ENCODE measurements at regions not wholly inside any gene's neighbourhood (a gene's known extent, or its start where the extent isn't known, plus 50 kb on each side); places are given as distances from the start of the nearest gene placed in this dataset.

DNA sequence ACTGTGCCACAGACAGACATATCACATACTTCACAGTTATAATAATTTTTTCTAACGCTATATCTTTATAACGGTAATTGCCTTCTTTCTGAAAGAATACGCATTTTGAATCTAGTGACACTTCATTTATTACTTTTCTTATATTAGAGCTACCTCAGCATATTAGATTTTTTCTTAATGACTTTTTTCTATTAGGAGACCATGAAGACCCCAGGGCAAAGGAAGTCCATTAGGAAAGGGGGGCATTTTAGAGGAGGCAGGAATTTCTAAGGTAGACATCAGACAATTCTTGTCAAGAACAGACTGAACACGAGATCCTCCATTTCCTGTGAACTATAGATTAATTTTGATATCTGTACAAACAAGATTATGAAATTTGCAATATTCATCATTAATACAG lies 90.5 kb upstream of the NSMCE3 start:
- H3K27ac Mint-ChIP-seq, result no peak overlapping the region
- no peaks in the 10 kb centered on the region for H3K4me1 Mint-ChIP-seq (ENCODE audit: low read depth)
- no peaks in the 10 kb centered on the region for H3K36me3 Mint-ChIP-seq
- H3K27me3 Mint-ChIP-seq, result peaks cover 10% of the 10 kb centered on the region
- H3K4me3 Mint-ChIP-seq, result no peak overlapping the region
- no peaks in the 10 kb centered on the region for H3K9me3 Mint-ChIP-seq (ENCODE audit: low read depth)

DNA sequence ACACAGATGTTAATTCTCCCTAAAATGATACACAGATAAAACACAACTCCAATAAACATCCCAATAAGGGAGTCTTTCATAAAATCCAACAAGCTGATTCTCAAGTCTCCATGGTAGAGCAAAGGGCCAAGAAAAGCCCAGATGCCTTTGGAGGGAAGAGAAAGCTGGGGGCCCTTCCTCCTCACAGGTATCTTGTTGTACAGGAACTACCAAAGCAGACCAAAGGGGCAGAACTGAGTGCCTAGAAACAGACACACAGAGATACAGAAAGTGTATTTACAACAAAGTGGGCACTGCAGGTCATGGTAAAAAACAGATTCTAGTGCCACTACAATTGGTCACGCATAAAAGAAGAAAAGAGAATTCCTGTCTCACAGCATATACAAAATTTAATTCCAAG lies 87.2 kb upstream of the NSMCE3 start:
- Mint-ChIP-seq H3K4me1 (ENCODE audit: low read depth) (no peaks in the 10 kb centered on the region), H3K27ac (no peak overlapping the region), H3K36me3 (no peaks in the 10 kb centered on the region), H3K27me3 (peaks cover 7% of the 10 kb centered on the region), H3K4me3 (no peak overlapping the region), H3K9me3 (ENCODE audit: low read depth) (no peaks in the 10 kb centered on the region)

- no peak overlapping the region for H3K27ac Mint-ChIP-seq
- H3K4me3 Mint-ChIP-seq, result no peak overlapping the region
- H3K9me3 Mint-ChIP-seq (ENCODE audit: low read depth), result no peaks in the 10 kb centered on the region
- no peaks in the 10 kb centered on the region for H3K36me3 Mint-ChIP-seq
- no peaks in the 10 kb centered on the region for H3K4me1 Mint-ChIP-seq (ENCODE audit: low read depth)
- peaks cover 4% of the 10 kb centered on the region for H3K27me3 Mint-ChIP-seq
Measured at GRCh38 chr15:29355477-29355876, 85.9 kb upstream of the NSMCE3 start.

- Mint-ChIP-seq H3K27me3 (peaks cover 3% of the 10 kb centered on the region), H3K9me3 (ENCODE audit: low read depth) (no peaks in the 10 kb centered on the region), H3K4me1 (ENCODE audit: low read depth) (no peaks in the 10 kb centered on the region), H3K4me3 (no peak overlapping the region), H3K27ac (no peak overlapping the region), H3K36me3 (no peaks in the 10 kb centered on the region)
Measured at GRCh38 chr15:29352402-29352801, 82.8 kb upstream of the NSMCE3 start.

- H3K4me3 Mint-ChIP-seq, result no peak overlapping the region
- H3K27ac Mint-ChIP-seq, result no peak overlapping the region
- H3K36me3 Mint-ChIP-seq, result no peaks in the 10 kb centered on the region
- no peaks in the 10 kb centered on the region for H3K4me1 Mint-ChIP-seq (ENCODE audit: low read depth)
- H3K27me3 Mint-ChIP-seq, result peaks cover 1% of the 10 kb centered on the region
- no peaks in the 10 kb centered on the region for H3K9me3 Mint-ChIP-seq (ENCODE audit: low read depth)
Measured at GRCh38 chr15:29349196-29349595, 79.6 kb upstream of the NSMCE3 start.

GRCh38 chr15:29348336-29348914 lies 78.8 kb upstream of the NSMCE3 start:
- peaks cover 1% of the 10 kb centered on the region for H3K27me3 Mint-ChIP-seq
- no peaks in the 10 kb centered on the region for H3K36me3 Mint-ChIP-seq
- no peak overlapping the region for H3K27ac Mint-ChIP-seq
- H3K9me3 Mint-ChIP-seq (ENCODE audit: low read depth), result no peaks in the 10 kb centered on the region
- no peaks in the 10 kb centered on the region for H3K4me1 Mint-ChIP-seq (ENCODE audit: low read depth)
- H3K4me3 Mint-ChIP-seq, result no peak overlapping the region

- Mint-ChIP-seq H3K4me1 (ENCODE audit: low read depth) (no peaks in the 10 kb centered on the region), H3K9me3 (ENCODE audit: low read depth) (no peaks in the 10 kb centered on the region), H3K4me3 (no peak overlapping the region), H3K36me3 (no peaks in the 10 kb centered on the region), H3K27ac (no peak overlapping the region), H3K27me3 (peaks cover 1% of the 10 kb centered on the region)
Measured at GRCh38 chr15:29346998-29347397, 77.4 kb upstream of the NSMCE3 start.

GRCh38 chr15:29345549-29346525 lies 76.2 kb upstream of the NSMCE3 start:
- Mint-ChIP-seq H3K9me3 (ENCODE audit: low read depth) (no peaks in the 10 kb centered on the region), H3K27me3 (peaks cover 1% of the 10 kb centered on the region), H3K4me3 (no peak overlapping the region), H3K36me3 (no peaks in the 10 kb centered on the region), H3K4me1 (ENCODE audit: low read depth) (no peaks in the 10 kb centered on the region), H3K27ac (no peak overlapping the region)

DNA sequence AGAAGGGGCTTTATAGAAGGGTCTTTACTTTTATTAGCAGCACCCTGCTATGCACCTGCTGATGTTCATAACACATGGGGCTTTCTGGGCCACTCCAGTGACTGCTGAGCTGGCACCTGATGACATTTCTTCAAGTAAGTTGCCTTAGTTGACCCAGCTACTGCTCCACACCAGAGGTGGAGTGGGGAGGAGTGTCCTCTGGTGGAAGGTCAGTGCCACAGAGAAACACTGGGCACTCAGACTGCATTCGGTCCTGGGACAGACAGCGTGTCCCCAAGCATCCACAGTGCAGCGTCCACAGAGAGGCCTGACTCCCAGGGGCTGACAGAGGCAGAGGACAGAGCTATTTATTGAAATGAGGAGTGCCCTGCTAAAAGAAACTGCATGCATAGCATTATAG lies 74.9 kb upstream of the NSMCE3 start:
- Mint-ChIP-seq H3K27ac (no peak overlapping the region), H3K4me3 (no peak overlapping the region), H3K36me3 (no peaks in the 10 kb centered on the region), H3K9me3 (ENCODE audit: low read depth) (no peaks in the 10 kb centered on the region), H3K27me3 (peaks cover 1% of the 10 kb centered on the region), H3K4me1 (ENCODE audit: low read depth) (no peaks in the 10 kb centered on the region)

DNA sequence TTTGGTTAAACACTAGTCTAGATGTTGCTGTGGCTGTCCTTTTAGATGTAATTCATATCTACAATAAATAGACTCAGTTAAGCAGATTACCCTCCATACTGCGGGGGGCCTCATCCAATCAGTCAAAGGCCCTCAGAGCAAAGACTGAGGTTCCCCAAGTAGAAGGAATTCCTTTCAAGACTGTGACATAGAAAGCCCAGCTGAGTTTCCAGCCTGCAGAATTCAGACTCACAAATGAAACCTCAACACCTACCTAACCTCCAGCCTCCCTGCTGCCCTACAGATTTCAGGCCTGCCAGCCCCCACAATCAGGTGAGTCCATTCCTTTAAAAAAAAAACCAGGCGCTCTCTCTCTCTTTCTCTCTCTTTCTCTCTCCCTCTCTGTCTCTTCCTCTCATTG lies 73.6 kb upstream of the NSMCE3 start:
- H3K4me3 Mint-ChIP-seq, result no peak overlapping the region
- no peak overlapping the region for H3K27ac Mint-ChIP-seq
- H3K27me3 Mint-ChIP-seq, result peaks cover 1% of the 10 kb centered on the region
- no peaks in the 10 kb centered on the region for H3K9me3 Mint-ChIP-seq (ENCODE audit: low read depth)
- no peaks in the 10 kb centered on the region for H3K4me1 Mint-ChIP-seq (ENCODE audit: low read depth)
- no peaks in the 10 kb centered on the region for H3K36me3 Mint-ChIP-seq

- Mint-ChIP-seq H3K4me1 (ENCODE audit: low read depth) (no peaks in the 10 kb centered on the region), H3K36me3 (no peaks in the 10 kb centered on the region), H3K27ac (no peak overlapping the region), H3K27me3 (no peaks in the 10 kb centered on the region), H3K4me3 (no peak overlapping the region), H3K9me3 (ENCODE audit: low read depth) (no peaks in the 10 kb centered on the region)
Measured at GRCh38 chr15:29342201-29342600, 72.6 kb upstream of the NSMCE3 start.

GRCh38 chr15:29337156-29337959 lies 67.7 kb upstream of the NSMCE3 start:
- H3K36me3 Mint-ChIP-seq, result no peaks in the 10 kb centered on the region

DNA sequence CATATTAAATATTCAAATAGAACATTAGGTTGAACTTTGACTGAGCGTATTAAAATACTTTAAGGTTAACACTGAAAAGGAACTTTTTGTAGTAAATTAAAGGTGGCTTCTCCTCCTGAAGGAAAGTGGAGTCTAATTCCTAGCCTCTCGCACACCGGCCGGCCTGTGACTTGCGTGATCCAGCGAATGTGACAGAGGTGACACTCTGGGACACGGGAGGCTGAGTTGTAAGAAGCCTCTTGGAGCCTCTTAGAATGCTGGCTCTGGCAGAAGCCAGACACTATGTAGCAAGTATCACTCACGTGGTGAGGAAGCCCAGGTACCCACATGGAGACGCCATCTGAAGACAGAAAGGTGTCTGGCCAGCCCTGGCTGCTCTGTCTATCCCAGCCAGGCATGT lies 64.9 kb upstream of the NSMCE3 start:
- Mint-ChIP-seq H3K27me3 (peaks cover 1% of the 10 kb centered on the region), H3K9me3 (ENCODE audit: low read depth) (no peaks in the 10 kb centered on the region), H3K27ac (no peak overlapping the region), H3K36me3 (no peaks in the 10 kb centered on the region), H3K4me3 (no peak overlapping the region), H3K4me1 (ENCODE audit: low read depth) (no peaks in the 10 kb centered on the region)

More at GRCh38 chr15:29337156-29337959, 67.7 kb upstream of the NSMCE3 start:
- Mint-ChIP-seq H3K27ac (no peak overlapping the region), H3K9me3 (ENCODE audit: low read depth) (no peaks in the 10 kb centered on the region), H3K4me1 (ENCODE audit: low read depth) (no peaks in the 10 kb centered on the region), H3K4me3 (no peak overlapping the region), H3K27me3 (no peaks in the 10 kb centered on the region)

- Mint-ChIP-seq H3K36me3 (no peaks in the 10 kb centered on the region), H3K4me1 (ENCODE audit: low read depth) (no peaks in the 10 kb centered on the region), H3K27me3 (peaks cover 3% of the 10 kb centered on the region), H3K27ac (no peak overlapping the region), H3K9me3 (ENCODE audit: low read depth) (no peaks in the 10 kb centered on the region), H3K4me3 (no peak overlapping the region)
Measured at GRCh38 chr15:29333261-29333660, 63.6 kb upstream of the NSMCE3 start.

- Mint-ChIP-seq H3K36me3 (peaks cover 2% of the 10 kb centered on the region), H3K27ac (no peak overlapping the region), H3K27me3 (peaks cover 6% of the 10 kb centered on the region), H3K4me3 (no peak overlapping the region), H3K4me1 (ENCODE audit: low read depth) (no peaks in the 10 kb centered on the region), H3K9me3 (ENCODE audit: low read depth) (peaks cover 4% of the 10 kb centered on the region)
Measured at GRCh38 chr15:29331669-29332068, 62.0 kb upstream of the NSMCE3 start.

Data from activated naive CD8-positive, alpha-beta T cell (primary cell).